Activated CD4-positive, CD25-positive, alpha-beta regulatory T cell treated with anti-CD3 and anti-CD28 coated beads, Interleukin-2, amount 50 U/mL, for 72 hours (primary cell): ENCODE measurements at regions not wholly inside any gene's neighbourhood (a gene's known extent, or its start where the extent isn't known, plus 50 kb on each side); places are given as distances from the start of the nearest gene placed in this dataset.

Experiments
- DNase-seq: peaks from one replicate; pipeline ENCODE4 v3.0.0; 2021

- DNase-seq, result no peak
Observed at GRCh38 chr20:23278172-23278571, 72.4 kb upstream of the NXT1 start.

DNA sequence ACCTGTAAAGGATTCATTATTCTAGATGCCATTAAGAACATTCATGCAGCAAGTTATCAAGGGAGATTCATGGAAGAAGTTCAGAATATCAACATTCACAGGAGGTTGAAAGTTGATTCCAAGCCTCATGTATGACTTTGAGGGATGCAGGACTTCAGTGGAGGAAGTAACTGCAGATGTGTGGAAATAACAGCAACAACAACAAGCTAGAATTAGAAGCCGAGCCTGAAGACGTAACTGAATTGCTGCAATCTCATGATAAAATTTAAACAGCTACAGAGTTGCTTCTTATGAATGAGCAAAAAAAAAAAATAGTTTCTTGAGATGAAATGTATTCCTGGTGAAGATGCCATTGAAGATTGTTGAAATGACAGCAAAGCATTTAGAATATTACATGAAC lies 73.3 kb upstream of the NXT1 start:
- DNase-seq, result no peak

DNA sequence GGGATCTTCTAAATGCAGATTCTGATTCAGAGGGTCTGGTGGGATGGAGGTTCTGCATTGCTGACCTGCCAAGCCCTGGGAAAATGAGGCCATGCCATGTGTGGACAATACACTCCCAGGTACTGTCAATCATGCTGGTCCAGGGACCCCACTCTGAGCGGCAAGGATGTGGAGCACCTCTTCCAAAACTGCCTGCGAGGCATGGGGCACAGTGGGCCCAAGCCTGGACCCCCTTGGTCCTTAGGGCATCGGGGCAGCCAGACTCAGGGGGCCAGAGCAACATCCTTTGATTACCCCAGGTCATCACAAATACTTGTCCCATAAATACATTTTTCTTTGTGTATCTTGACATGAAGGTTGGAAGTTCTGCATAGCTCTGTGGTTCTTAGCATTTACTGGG lies 76.8 kb upstream of the NXT1 start:
- DNase-seq, result no peak

DNA sequence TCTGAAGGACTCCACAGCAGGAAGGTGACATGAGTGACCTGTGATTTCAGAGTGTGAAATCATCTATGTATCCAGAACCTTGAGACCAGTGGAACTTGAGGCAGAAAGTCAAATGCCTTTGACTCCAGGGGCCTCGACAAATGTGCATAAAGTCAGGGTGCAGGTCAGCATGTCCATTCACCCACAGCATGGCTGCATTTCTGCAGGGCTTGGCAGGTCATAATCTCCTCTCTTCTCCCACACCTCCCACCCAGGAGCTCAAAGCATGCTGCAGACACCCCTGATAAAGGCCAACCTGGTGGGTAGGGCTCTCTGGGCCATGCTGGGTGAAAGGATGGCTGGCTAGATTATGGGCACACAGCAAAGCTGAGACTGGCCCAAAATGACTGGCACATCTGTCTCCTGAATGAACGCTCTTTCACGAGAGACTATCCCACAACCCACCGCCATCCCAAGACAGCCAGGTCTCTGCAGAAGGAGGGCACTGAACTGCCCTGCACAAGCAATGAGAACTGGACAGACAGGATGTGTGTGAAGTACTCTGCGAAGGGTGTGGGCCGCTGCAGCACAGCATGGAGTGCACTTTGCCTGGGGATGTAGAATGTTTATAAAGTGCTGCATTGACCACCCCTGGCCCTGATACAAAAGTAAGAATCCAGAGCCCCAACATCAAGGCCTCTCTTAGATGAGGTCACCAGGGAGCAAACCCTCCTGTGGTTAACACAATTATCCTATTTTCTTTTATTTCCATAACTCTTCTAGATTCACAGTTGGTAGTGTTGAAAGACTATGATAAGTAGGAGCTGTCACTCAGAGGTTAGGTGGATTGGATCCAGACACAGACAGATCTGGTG lies 78.2 kb upstream of the NXT1 start:
- DNase-seq, result no peak

GRCh38 chr20:23270382-23270911 lies 80.1 kb upstream of the NXT1 start:
- DNase-seq, result no peak

DNA sequence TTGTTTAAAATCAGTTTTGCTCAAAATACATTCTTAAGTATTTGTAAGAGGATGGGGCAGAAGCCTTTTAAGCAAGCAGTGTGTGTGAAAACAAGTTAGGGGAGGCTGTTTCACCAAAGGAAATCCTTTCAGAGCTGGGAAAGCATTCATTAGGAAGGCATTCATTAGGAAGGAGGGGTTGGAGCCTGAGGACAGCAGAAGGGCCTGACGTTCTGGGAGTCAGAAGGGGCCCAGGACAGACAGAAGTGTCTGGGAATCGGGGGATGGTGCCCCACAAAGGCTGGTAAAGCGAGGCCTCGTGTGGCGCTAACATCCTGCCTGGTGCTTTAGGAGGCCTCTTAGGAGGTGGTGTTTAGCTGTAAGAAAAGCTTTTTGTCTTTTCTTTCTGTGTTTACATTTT lies 80.6 kb upstream of the NXT1 start:
- no peak for DNase-seq

DNA sequence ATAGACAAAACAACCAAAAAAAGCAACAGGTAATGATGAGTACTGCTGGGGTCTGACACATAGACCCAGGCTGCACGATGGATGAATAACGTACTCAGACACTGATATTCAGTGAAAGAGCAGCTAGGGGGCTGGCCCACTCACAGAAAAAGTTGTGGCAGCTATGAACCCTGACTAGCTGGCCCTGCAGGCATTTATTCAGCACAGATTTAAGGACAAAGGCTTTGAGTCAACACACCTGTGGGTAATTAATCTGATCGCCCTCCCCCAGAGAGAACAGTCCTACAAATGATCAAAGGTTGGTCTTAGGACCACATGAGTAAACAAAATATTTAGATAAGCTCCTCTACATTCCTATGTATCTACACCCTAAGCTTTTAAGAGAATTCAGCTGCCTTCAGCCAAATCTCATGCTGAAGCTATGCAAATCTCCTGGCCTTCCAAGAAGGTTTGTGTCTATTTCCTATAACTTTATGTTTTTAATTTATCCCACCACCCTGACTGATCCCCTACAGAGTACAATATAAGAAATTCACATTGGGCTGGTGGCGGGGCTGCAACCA lies 81.7 kb upstream of the NXT1 start:
- DNase-seq, result no peak

DNA sequence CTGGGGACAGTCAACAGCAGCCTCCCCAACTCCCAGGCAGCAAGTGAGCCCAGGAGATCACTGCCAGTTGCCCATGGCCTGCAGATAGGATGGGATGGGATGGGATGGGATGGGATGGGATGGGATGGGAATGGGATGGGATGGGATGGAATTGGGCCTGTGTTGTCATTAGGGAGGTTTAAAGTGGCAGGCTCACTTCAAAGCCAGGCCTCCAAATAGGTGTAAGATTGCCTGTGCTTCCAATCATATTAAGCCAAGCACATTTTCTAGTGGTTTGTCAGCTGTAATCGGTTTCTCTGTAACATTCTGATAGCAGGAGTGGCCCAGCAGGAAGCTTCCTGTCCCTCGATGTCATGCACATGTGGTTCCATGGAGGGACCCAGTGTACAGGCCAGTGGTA lies 82.7 kb upstream of the NXT1 start:
- no peak for DNase-seq

DNA sequence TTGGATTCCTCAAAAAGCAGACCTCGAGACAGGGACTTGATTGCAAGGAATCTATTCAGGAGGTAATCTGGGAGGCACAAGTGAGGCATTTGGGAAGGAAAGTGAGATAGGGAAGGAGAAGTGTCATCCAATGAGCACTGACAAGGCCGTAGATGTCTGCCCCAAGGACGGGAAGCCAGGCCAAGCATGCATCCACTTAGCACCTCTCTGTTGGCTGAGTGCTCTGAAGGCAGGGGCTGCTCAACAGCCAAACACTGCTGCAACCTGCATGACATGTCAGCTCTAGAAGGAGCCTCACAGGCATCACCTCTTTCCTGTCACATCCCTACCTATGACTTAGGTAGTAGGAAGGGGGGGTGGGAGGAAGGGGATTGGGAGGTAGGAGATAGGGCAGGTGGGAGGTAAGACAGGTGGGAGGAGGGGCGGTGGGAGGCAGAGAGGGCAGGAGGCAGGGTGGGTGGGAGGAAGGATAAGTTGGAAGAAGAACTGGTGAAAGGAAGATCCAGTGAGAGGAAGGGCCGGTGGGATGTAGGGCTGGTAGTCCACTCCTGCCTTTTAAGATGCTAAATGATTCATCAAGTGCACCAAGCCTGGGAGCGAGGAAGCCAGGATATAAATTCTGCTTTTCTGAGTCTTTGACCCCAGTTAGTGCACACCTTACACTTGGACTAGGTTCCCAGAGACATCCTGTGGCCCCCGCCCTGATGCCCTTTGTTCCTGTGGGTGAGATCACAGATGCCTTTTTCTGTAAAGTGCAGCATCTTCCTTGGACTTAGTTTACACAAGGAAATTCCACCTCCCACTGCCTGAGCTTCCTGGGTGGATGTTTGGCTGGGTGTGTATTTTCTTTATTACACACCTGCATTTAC lies 83.8 kb upstream of the NXT1 start:
- DNase-seq, result no peak

GRCh38 chr20:23265226-23265625 lies 85.4 kb upstream of the NXT1 start:
- DNase-seq, result no peak

GRCh38 chr20:23264545-23264944 lies 86.0 kb upstream of the NXT1 start:
- DNase-seq, result no peak

- DNase-seq, result no peak
Observed at GRCh38 chr20:23260181-23260840, 90.3 kb upstream of the NXT1 start.

- no peak for DNase-seq
Observed at GRCh38 chr20:23258747-23259121, 91.9 kb upstream of the NXT1 start.

DNA sequence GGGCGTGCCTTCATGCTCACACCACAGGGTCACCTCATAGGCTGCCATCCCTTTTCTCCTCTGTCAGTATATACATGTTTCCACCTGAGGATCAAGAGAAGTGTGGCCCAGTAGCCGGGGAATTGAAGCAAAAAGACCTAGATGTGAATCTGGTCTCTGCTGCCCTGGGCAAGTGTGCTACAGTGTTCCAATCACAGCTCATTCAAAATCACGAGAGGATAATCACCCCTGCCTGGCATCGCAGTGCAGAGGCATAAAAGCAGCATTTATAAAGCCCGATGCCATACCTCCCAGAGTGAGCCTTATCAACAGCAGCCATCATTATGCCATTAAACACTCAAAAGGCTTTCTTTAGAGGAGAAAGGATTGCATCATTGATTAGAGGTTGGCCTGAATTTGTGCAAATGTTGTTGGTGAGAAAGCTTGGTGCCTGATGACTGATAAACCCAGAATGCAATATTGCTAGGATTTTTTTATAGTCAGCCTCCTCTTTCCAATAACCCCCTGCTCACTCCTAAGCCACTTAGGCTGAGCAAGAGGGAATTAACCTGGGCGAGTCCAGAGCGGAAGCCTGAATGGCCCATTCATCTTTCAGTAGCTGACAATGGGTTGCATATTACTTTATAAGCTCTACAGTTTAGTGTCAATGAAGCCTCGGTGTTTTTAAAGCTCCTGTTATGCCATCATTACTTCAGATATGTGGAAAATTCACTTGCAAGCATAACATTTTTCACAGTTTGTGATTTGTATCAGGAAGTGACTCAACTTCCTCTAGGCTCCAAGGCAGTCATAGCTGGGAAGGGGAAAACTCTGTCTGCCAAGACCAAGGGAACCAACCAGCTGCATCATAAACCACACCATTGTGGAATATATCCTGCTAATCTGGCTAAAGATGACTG lies 92.5 kb upstream of the NXT1 start:
- no peak for DNase-seq

- DNase-seq, result no peak
Observed at GRCh38 chr20:23257106-23257761, 93.4 kb upstream of the NXT1 start.

- no peak for DNase-seq
Observed at GRCh38 chr20:23255716-23256385, 94.7 kb upstream of the NXT1 start.

DNA sequence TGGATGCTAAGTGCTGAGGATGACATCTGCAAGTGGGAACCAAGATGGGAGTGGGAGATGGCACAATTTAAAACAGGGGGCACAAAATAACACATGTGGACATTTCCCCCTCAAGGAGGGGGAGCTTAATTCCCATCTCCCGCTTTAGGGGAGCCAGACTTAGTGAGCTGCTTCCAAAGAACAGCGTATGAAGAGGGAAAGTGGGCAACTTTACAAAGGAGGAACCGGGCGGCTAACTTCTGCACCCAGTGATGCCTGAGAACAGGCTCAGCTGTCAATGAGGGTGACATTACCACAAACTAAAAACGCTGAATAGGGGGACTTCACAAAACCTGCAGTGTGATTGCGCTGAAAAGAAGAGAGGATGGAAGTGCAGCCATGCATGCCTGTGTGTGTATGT lies 95.5 kb upstream of the NXT1 start:
- no peak for DNase-seq

- DNase-seq, result no peak
Observed at GRCh38 chr20:23254505-23254904, 96.1 kb upstream of the NXT1 start.

GRCh38 chr20:23254034-23254433 lies 96.6 kb upstream of the NXT1 start:
- no peak for DNase-seq

DNA sequence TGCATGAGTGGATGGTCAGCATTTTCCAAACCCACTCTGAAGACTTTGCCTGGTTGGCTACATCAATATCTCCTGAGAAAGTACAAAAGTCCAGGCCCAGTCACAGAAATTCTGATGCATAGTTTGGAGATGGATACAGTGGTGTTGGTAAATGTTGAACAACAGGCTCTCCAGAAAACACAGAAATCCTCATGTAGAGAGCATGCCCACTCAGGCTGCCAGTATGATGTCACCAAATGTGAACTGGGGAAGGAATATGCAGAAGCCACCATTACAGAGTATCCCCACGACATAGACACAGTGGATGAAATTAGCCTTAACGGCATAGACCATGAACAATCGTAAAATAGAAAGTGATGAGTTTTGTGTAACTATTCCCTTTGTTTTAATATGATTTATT lies 97.1 kb upstream of the NXT1 start:
- DNase-seq, result no peak

- no peak for DNase-seq
Observed at GRCh38 chr20:23251779-23252178, 98.8 kb upstream of the NXT1 start.
